IMR-90 (cell line): ENCODE measurements at regions not wholly inside any gene's neighbourhood (a gene's known extent, or its start where the extent isn't known, plus 50 kb on each side); places are given as distances from the start of the nearest gene placed in this dataset.

ENCODE experiments used
- ATAC-seq: fragments of 200-7000 bp; cut with Tn5 transposase; 2 replicates; pipeline ENCODE4 v1.9.1; 2020; ENCODE audit warnings: low read depth, mild to moderate bottlenecking, moderate library complexity
- BruUV-seq: library from RNA; stranded (reverse); fragments of 400-500 nt; replicated peaks from 2 replicates; lab custom pipeline; 2021; lab: Mats Ljungman, UMichigan
- CTCF ChIA-PET: fragments of 300-600 bp; formaldehyde crosslinking; extraction: SDS; loops from one replicate; lab custom pipeline; 2021; ENCODE audit warnings: antibody characterized with exemption; lab: Yijun Ruan, JAX
- POLR2A ChIA-PET: fragments of 300-600 bp; sonication (Branson Sonifier 250); formaldehyde crosslinking; loops from one replicate; lab custom pipeline; 2022; ENCODE audit warnings: antibody characterized with exemption; ENCODE audit not compliant: unreplicated experiment; lab: Charles Lee
- DNase-seq: peaks from one replicate; pipeline ENCODE4 v3.0.0; 2013
- H2AFZ ChIP-seq: replicated peaks from 2 replicates; pipeline ENCODE3; 2013; ENCODE audit warnings: low read length, mild to moderate bottlenecking; ENCODE audit not compliant: poor library complexity
- H2AK5ac ChIP-seq: 2 replicates; pipeline ENCODE4 v1.6.1; 2013; ENCODE audit warnings: low read depth, low read length, inconsistent platforms
- H2AK9ac ChIP-seq: replicated peaks from 2 replicates; pipeline ENCODE3; 2013; ENCODE audit warnings: mild to moderate bottlenecking, low read depth, low read length, moderate library complexity; ENCODE audit not compliant: poor library complexity
- H2BK120ac ChIP-seq: 2 replicates; pipeline ENCODE4 v1.6.1; 2013; ENCODE audit warnings: low read depth, low read length, inconsistent platforms
- H2BK15ac ChIP-seq: 3 replicates; pipeline ENCODE4 v1.6.1; 2013; ENCODE audit warnings: low read depth, low read length, inconsistent platforms
- H2BK20ac ChIP-seq: 2 replicates; pipeline ENCODE4 v1.6.1; 2013; ENCODE audit warnings: low read depth, mild to moderate bottlenecking, inconsistent platforms, low read length, moderate library complexity
- H2BK5ac ChIP-seq: 2 replicates; pipeline ENCODE4 v1.6.1; 2013; ENCODE audit warnings: mild to moderate bottlenecking, low read depth, low read length, inconsistent platforms; ENCODE audit not compliant: poor library complexity, severe bottlenecking
- H3K14ac ChIP-seq: replicated peaks from 2 replicates; pipeline ENCODE4 v1.6.1; 2013; ENCODE audit warnings: low read depth, low read length, inconsistent platforms
- H3K18ac ChIP-seq: 2 replicates; pipeline ENCODE4 v1.6.1; 2013; ENCODE audit warnings: low read depth, low read length, control low read depth
- H3K23ac ChIP-seq: 2 replicates; pipeline ENCODE4 v1.6.1; 2013; ENCODE audit warnings: low read depth, low read length, inconsistent platforms
- H3K27ac ChIP-seq: 2 replicates; pipeline ENCODE4 v1.5.1; 2013; ENCODE audit warnings: mild to moderate bottlenecking, control low read depth, low read length; ENCODE audit not compliant: insufficient read depth
- H3K27me3 ChIP-seq: 2 replicates; pipeline ENCODE4 v1.6.1; 2013; ENCODE audit warnings: low read length; ENCODE audit not compliant: control insufficient read depth, insufficient read depth
- H3K36me3 ChIP-seq: 2 replicates; pipeline ENCODE4 v1.6.1; 2013; ENCODE audit warnings: low read length, mixed read lengths; ENCODE audit not compliant: control insufficient read depth, insufficient read depth
- H3K4ac ChIP-seq: 2 replicates; pipeline ENCODE4 v1.6.1; 2013; ENCODE audit warnings: low read depth, low read length, inconsistent platforms
- H3K4me1 ChIP-seq: 2 replicates; pipeline ENCODE4 v1.6.1; 2013; ENCODE audit warnings: low read length, mixed read lengths; ENCODE audit not compliant: control insufficient read depth, insufficient read depth
- H3K4me2 ChIP-seq: 2 replicates; pipeline ENCODE4 v1.6.1; 2013; ENCODE audit warnings: low read depth, mild to moderate bottlenecking, control low read depth, low read length, moderate library complexity
- H3K4me3 ChIP-seq: 2 replicates; pipeline ENCODE4 v1.5.1; 2013; ENCODE audit warnings: low read depth, mild to moderate bottlenecking, control low read depth, low read length, moderate library complexity; ENCODE audit not compliant: insufficient read depth
- H3K56ac ChIP-seq: 2 replicates; pipeline ENCODE4 v1.6.1; 2013; ENCODE audit warnings: low read length, inconsistent platforms; ENCODE audit not compliant: insufficient read depth; ENCODE audit errors: extremely low read depth
- H3K79me1 ChIP-seq, 2 experiments: 2 replicates each; pipeline ENCODE4 v1.6.1; 2013; ENCODE audit warnings: low read length in 2 of 2, inconsistent platforms in 1 of 2, low read depth in 1 of 2
- H3K9ac ChIP-seq: 2 replicates; pipeline ENCODE4 v1.6.1; 2013; ENCODE audit warnings: low read depth, low read length, control low read depth
- H3K9me1 ChIP-seq: 2 replicates; pipeline ENCODE4 v1.6.1; 2013; ENCODE audit warnings: low read length, inconsistent platforms; ENCODE audit not compliant: insufficient read depth
- H3K9me3 ChIP-seq: 2 replicates; pipeline ENCODE4 v1.6.1; 2013; ENCODE audit warnings: low read length; ENCODE audit not compliant: control insufficient read depth, insufficient read depth
- H4K20me1 ChIP-seq: 2 replicates; pipeline ENCODE4 v1.6.1; 2013; ENCODE audit warnings: low read length, inconsistent platforms; ENCODE audit not compliant: insufficient read depth
- H4K5ac ChIP-seq: 2 replicates; pipeline ENCODE4 v1.6.1; 2013; ENCODE audit warnings: mild to moderate bottlenecking, low read depth, low read length, control low read depth
- H4K8ac ChIP-seq, 2 experiments: 2 replicates each; pipeline ENCODE4 v1.6.1; 2013; ENCODE audit warnings: low read depth in 2 of 2, low read length in 2 of 2, control low read depth in 1 of 2, inconsistent platforms in 1 of 2
- H4K91ac ChIP-seq: 2 replicates; pipeline ENCODE4 v1.6.1; 2013; ENCODE audit warnings: low read depth, low read length, inconsistent platforms; ENCODE audit not compliant: insufficient read depth
- CEBPB ChIP-seq: IDR thresholded peaks from 2 replicates; pipeline ENCODE4 v1.6.1; 2012; ENCODE audit warnings: low read depth, low read length, improper control_type of control experiment
- CTCF ChIP-seq: conservative IDR thresholded peaks from 2 replicates; pipeline ENCODE4 v1.5.1; 2012; ENCODE audit warnings: mild to moderate bottlenecking, low read depth, low read length, improper control_type of control experiment
- FOS ChIP-seq: fragments of 150-350 bp; IDR thresholded peaks from 2 replicates; pipeline ENCODE4 v1.6.1; 2016; ENCODE audit warnings: low read depth, low read length
- MAZ ChIP-seq: IDR thresholded peaks from 2 replicates; pipeline ENCODE4 v1.6.1; 2012; ENCODE audit warnings: low read depth, mild to moderate bottlenecking, low read length, improper control_type of control experiment, moderate library complexity, borderline replicate concordance
- MXI1 ChIP-seq: IDR thresholded peaks from 2 replicates; pipeline ENCODE4 v1.6.1; 2012; ENCODE audit warnings: low read depth, mild to moderate bottlenecking, low read length, moderate library complexity, borderline replicate concordance
- NFE2L2 ChIP-seq: fragments of 150-350 bp; IDR thresholded peaks from 2 replicates; pipeline ENCODE4 v1.6.1; 2016; ENCODE audit warnings: low read depth, mild to moderate bottlenecking, low read length
- RFX5 ChIP-seq: IDR thresholded peaks from 2 replicates; pipeline ENCODE4 v1.8.0; 2012; ENCODE audit warnings: low read depth, mild to moderate bottlenecking, low read length, moderate library complexity
- SMC3 ChIP-seq: fragments of 150-350 bp; IDR thresholded peaks from 2 replicates; pipeline ENCODE4 v1.6.1; 2016; ENCODE audit warnings: low read depth, mild to moderate bottlenecking, antibody characterized with exemption, low read length, moderate library complexity
- WGBS, 2 experiments: methylation state at CpG; one replicate each; pipeline versions ENCODE4 v1.1.5 to v1.1.7; 2013; ENCODE audit warnings: missing lambda C conversion rate in 2 of 2; ENCODE audit not compliant: insufficient read length in 1 of 2; ENCODE audit errors: extremely low coverage in 2 of 2; 5-methylcytosine and 5-hydroxymethylcytosine counted together
- dilution Hi-C: fragments of 300-500 bp; cut with HindIII; formaldehyde crosslinking; loops from one replicate; pipeline ENCODE4 v1.14.3; 2018; ENCODE audit warnings: low sequenced_read_pairs; ENCODE audit not compliant: unreplicated experiment
- in situ Hi-C: fragments of 300-500 bp; cut with MboI; formaldehyde crosslinking; loops from 3 replicates; pipeline ENCODE4 v1.14.3; 2019; ENCODE audit warnings: low sequenced_read_pairs, inconsistent platforms, mixed read lengths
- intact Hi-C: fragments of 100-400 bp; cut with micrococcal nuclease; formaldehyde crosslinking; loops from 2 replicates; pipeline ENCODE4 v1.10.0; 2022
- TF ChIP-seq, protein P1 (sequence below): fragments of 150-350 bp; IDR thresholded peaks from 2 replicates; pipeline ENCODE4 v1.6.1; 2017; ENCODE audit warnings: mild to moderate bottlenecking, antibody characterized with exemption, low read length, low read depth

DNA sequence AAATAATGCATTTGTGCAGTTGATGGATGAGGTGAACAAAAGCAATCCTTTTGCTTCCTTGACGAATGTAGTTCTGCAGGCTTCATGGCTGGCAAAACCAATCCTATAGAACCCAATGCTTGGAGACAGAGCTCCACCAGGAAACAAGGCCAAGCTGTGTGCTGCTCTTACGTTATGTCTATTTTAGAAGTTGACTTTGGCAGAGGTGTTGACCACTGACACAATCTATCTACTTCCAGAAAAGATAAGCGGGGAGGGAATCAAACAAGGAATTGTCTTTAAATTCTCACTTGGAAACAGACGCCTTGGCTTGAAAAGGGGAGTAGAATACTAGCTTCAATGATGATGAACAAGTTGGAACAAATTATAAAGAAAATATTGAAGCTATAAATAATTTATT lies 211.2 kb downstream of the SETD4 start:
- in situ Hi-C loops (loop anchor here (10.0 kb wide), 1 partner anchor 1104 kb away; no protein-coding TSS in a partner anchor), dilution Hi-C loops (no loop called here), intact Hi-C loops (loop anchor here (10.0 kb wide), 1 partner anchor 644 kb away; no protein-coding TSS in a partner anchor)
- no TSS peak for BruUV-seq
- H2AK5ac ChIP-seq = peak overlapping the region; percentile 80; the same call in 1 of the 2 replicates
- ATAC-seq = no peak
- no peak overlapping the region for H3K56ac ChIP-seq
- no peak overlapping the region for H2BK5ac ChIP-seq
- H4K8ac ChIP-seq = no peak overlapping the region
- no peak overlapping the region for H3K4me3 ChIP-seq
- H4K5ac ChIP-seq = no peak overlapping the region; the same call in 1 of the 2 replicates
- H3K23ac ChIP-seq = no peak overlapping the region
- peak overlapping the region; percentile 71; the same call in 1 of the 2 replicates for H2BK20ac ChIP-seq
- H3K4me1 ChIP-seq = peaks cover 18% of the 10 kb centered on the region
- H3K4ac ChIP-seq = peak overlapping the region; percentile 59; the same call in 1 of the 2 replicates
- no CpG with 5 or more reads among the region's 4 CpGs for WGBS, 2 experiments
- H4K20me1 ChIP-seq = no peaks in the 10 kb centered on the region
- H2AK9ac ChIP-seq = peak overlapping the region; percentile 60
- peak overlapping the region; percentile 63; the same call in 1 of the 2 replicates for H3K14ac ChIP-seq
- H3K27ac ChIP-seq = no peak overlapping the region
- no peak overlapping the region for H3K9ac ChIP-seq
- H3K27me3 ChIP-seq = no peaks in the 10 kb centered on the region
- H2AFZ ChIP-seq = no peak overlapping the region
- peak overlapping the region; percentile 78 for H2BK120ac ChIP-seq
- DNase-seq = peak; percentile 24
- peaks cover 11% of the 10 kb centered on the region for H3K9me1 ChIP-seq
- no peaks in the 10 kb centered on the region for H3K36me3 ChIP-seq
- CTCF ChIA-PET = interaction anchor here (2.3 kb wide), 1 partner anchor 9 kb away, joined by 8 read pairs; no protein-coding TSS in a partner anchor
- H3K4me2 ChIP-seq = no peak overlapping the region
- peak overlapping the region; percentile 88; the same call in 2 of the 3 replicates for H2BK15ac ChIP-seq
- POLR2A ChIA-PET = interaction anchor here (0.6 kb wide), 1 partner anchor 45 kb away, joined by 8 read pairs; no protein-coding TSS in a partner anchor
- 0 out of 2 replicates have a peak overlapping the region, but pooled peaks have one; percentile 49 for H4K91ac ChIP-seq
- 0 out of 4 replicates have a peak, but pooled peaks cover 0 to 6% of the 10 kb centered on the region in 2 experiments for H3K79me1 ChIP-seq
- H3K9me3 ChIP-seq = no peaks in the 10 kb centered on the region
- H3K18ac ChIP-seq = peak overlapping the region; percentile 85; the same call in 1 of the 2 replicates
- TF ChIP-seq, protein P1, sequence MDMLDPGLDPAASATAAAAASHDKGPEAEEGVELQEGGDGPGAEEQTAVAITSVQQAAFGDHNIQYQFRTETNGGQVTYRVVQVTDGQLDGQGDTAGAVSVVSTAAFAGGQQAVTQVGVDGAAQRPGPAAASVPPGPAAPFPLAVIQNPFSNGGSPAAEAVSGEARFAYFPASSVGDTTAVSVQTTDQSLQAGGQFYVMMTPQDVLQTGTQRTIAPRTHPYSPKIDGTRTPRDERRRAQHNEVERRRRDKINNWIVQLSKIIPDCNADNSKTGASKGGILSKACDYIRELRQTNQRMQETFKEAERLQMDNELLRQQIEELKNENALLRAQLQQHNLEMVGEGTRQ = no peak
- TF ChIP-seq CTCF = no peak
- TF ChIP-seq FOS = no peak
- no peak for TF ChIP-seq MAZ
- no peak for TF ChIP-seq MXI1
- TF ChIP-seq NFE2L2 = no peak
- TF ChIP-seq RFX5 = no peak
- TF ChIP-seq CEBPB = no peak
- no peak for TF ChIP-seq SMC3
